ENCODE measurements at regions not wholly inside any gene's neighbourhood (a gene's known extent, or its start where the extent isn't known, plus 50 kb on each side); places are given as distances from the start of the nearest gene placed in this dataset.

DNA sequence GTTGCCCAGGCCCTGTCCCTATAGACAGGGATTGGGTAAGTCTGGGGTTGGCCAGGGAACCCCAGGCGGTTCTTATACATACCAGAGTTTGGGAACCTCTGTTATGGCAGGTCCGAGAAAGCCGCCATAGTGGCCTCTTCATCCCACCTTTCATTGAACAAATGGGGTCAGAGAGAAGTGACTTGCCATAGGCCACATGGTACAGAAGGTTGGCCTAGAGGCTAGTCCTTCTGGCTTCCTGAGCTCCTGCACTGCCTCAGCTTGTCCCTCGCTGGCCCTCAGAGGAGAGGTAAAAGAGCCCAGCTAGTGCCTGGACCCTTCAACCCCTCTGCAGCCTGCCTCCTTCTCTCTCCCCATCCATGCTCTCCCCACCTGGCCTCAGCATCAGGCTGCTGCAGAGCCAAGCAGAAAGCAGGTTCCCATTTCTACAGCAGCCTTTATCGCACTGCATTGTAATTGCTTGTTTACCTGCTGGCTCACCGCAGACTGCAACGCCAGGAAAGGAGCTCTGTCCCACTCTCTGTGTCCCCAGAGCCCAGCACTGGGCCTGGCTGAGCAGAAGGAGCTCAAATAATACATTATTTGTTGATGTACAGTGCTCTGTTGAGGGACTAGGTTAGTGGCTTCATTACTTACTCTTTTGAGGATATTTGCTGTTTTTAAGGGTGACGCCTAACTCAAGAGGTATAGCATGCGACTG, 103.6 kb downstream of the TRIM29 start:
- intact Hi-C loops (cut with DNase I) = no loop called here
- no peaks in the 10 kb centered on the region for H3K36me3 ChIP-seq
- H3K27me3 ChIP-seq = no peaks in the 10 kb centered on the region
- no peak overlapping the region for H3K4me3 ChIP-seq
- no peak overlapping the region for H3K27ac ChIP-seq
- TF ChIP-seq POLR2AphosphoS5 (IDR thresholded peaks at IDR 0.05; ENCODE audit: insufficient read depth in 1 of 2, low read depth in 1 of 2) = no peak
- TF ChIP-seq, protein P1, sequence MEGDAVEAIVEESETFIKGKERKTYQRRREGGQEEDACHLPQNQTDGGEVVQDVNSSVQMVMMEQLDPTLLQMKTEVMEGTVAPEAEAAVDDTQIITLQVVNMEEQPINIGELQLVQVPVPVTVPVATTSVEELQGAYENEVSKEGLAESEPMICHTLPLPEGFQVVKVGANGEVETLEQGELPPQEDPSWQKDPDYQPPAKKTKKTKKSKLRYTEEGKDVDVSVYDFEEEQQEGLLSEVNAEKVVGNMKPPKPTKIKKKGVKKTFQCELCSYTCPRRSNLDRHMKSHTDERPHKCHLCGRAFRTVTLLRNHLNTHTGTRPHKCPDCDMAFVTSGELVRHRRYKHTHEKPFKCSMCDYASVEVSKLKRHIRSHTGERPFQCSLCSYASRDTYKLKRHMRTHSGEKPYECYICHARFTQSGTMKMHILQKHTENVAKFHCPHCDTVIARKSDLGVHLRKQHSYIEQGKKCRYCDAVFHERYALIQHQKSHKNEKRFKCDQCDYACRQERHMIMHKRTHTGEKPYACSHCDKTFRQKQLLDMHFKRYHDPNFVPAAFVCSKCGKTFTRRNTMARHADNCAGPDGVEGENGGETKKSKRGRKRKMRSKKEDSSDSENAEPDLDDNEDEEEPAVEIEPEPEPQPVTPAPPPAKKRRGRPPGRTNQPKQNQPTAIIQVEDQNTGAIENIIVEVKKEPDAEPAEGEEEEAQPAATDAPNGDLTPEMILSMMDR (IDR thresholded peaks at IDR 0.05) = no peak
- no peak for TF ChIP-seq POLR2A (IDR thresholded peaks at IDR 0.05)
- H3K4me1 ChIP-seq = no peaks in the 10 kb centered on the region
- peak; percentile 49 to 82 for DNase-seq (ENCODE audit: extremely low spot score in 2 of 2)
- no peaks in the 10 kb centered on the region for H3K9me3 ChIP-seq

DNA sequence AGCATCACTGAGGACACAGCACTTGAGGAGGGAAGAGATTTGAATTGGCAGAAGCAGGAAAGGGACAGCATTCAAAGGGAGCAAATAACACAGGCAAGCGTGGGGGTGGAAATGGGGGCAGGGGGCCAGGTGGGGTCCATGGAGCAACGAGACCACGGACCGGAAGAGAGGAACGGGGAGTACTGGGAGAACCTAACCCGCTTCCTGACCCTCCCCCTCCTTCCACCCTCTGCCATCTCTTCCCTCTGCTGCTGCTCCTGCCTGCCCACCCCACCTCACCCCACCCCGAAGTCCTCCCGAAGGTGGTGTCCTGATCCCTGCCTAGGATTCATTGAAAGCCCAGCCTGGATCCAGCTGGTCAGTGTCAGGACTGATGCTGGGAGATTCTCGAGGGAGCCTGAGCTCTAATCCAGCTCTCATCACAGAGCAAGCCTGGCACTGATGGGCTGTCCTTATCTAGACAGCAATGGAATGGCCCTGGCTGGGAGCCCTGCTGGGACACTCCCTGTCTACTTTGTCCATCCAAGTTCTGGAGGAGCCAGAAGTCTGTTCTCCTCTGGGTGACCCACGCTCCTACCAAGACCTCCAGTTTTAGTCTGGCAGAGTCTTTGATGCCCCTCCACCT, 105.0 kb downstream of the TRIM29 start:
- peak; percentile 71 to 74 for DNase-seq (ENCODE audit: extremely low spot score in 2 of 2)
- H3K4me3 ChIP-seq = no peak overlapping the region
- no peak overlapping the region for H3K27ac ChIP-seq
- no peaks in the 10 kb centered on the region for H3K27me3 ChIP-seq
- TF ChIP-seq, protein P1 (IDR thresholded peaks at IDR 0.05) = no peak
- no peak for TF ChIP-seq POLR2A (IDR thresholded peaks at IDR 0.05)
- TF ChIP-seq POLR2AphosphoS5 (IDR thresholded peaks at IDR 0.05; ENCODE audit: insufficient read depth in 1 of 2, low read depth in 1 of 2) = no peak
- intact Hi-C loops (cut with DNase I) = no loop called here
- no peaks in the 10 kb centered on the region for H3K4me1 ChIP-seq
- H3K9me3 ChIP-seq = no peaks in the 10 kb centered on the region
- no peaks in the 10 kb centered on the region for H3K36me3 ChIP-seq

DNA sequence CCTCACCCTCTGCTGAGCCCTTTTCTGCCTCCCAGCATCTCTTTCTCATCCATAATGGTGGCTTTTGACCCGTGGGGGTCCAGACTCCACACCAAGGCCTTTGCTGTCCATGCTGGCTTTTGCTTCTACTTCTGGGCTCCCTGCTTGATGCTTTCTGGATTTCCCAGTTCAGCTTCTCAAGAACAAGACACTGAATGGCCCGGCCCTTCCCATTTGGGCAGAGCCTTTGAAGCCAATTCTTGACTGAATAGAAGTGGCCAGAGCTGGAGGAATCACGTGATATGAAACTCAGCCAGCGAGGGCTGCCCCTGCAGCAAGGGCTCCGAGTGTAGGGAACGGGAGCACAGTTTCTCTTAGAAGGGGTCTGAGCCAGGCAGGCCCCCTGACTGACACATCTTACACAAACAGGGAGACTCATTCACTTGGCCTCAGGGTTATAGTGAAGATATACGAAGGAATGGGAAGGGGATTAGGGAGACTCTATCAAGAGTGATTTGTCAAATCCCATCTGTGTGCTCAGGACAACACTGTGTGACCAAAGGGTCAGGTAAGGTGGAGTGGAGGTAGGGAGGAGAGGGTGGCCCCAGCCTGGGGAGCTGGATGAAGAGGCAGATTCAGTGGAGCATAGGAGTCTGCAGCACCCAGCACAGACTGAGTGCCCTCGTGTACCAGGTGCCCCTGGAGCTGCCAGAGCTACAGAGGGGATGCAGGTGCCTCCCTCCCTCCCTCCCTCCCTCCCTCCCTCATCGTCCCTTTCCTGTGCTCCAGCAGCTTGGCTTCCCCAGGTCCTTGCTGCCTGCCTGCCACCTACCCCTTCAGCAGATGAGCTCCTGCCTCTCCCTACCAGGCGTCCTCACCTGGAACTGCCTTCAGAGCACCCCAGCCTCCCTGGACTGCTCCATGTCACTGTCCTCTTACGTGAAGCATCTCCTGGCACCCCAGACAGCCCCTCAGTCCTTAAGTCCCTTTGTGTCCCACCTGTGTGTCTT, 106.0 kb downstream of the TRIM29 start:
- Histone ChIP-seq H3K4me1 (no peaks in the 10 kb centered on the region), H3K9me3 (no peaks in the 10 kb centered on the region), H3K4me3 (no peak overlapping the region), H3K27ac (no peak overlapping the region), H3K36me3 (no peaks in the 10 kb centered on the region), H3K27me3 (no peaks in the 10 kb centered on the region)
- DNase-seq (ENCODE audit: extremely low spot score in 2 of 2) = peak; percentile 83 to 91
- intact Hi-C loops (cut with DNase I) = no loop called here
- TF ChIP-seq POLR2AphosphoS5 (IDR thresholded peaks at IDR 0.05; ENCODE audit: insufficient read depth in 1 of 2, low read depth in 1 of 2) (no peak), POLR2A (IDR thresholded peaks at IDR 0.05) (no peak)
- TF ChIP-seq, protein P1 (IDR thresholded peaks at IDR 0.05) = no peak

DNA sequence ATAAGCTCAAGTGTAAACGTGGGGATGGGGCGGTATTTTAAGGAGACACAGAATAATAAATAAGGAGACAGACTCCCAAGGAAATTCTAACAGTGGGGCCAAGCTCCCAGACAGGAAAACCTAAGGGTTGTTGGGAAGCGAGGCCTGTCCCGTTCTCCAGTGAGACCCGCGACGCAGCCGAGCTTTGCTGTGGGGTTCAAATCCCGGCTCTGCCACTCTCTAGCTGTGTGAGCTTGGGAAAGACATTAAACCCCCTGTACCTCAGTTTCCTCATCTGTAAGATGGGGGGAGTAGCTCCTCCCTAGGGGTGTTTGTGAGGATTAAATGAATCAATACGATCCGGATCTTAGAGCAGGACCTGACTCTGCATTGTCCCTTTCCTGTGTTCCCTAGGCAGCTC, 106.8 kb downstream of the TRIM29 start:
- no peaks in the 10 kb centered on the region for H3K36me3 ChIP-seq
- DNase-seq (ENCODE audit: extremely low spot score in 2 of 2) = no peak
- no peaks in the 10 kb centered on the region for H3K27me3 ChIP-seq
- no peaks in the 10 kb centered on the region for H3K4me1 ChIP-seq
- intact Hi-C loops (cut with DNase I) = no loop called here
- H3K4me3 ChIP-seq = no peak overlapping the region
- TF ChIP-seq, protein P1 (IDR thresholded peaks at IDR 0.05) = no peak
- TF ChIP-seq POLR2A (IDR thresholded peaks at IDR 0.05) (no peak), POLR2AphosphoS5 (IDR thresholded peaks at IDR 0.05; ENCODE audit: insufficient read depth in 1 of 2, low read depth in 1 of 2) (no peak)
- H3K9me3 ChIP-seq = no peaks in the 10 kb centered on the region
- H3K27ac ChIP-seq = no peak overlapping the region
